GM12892 (cell line): ENCODE measurements at regions not wholly inside any gene's neighbourhood (a gene's known extent, or its start where the extent isn't known, plus 50 kb on each side); places are given as distances from the start of the nearest gene placed in this dataset.

ENCODE experiments used
- POLR2A ChIP-seq: IDR thresholded peaks from 2 replicates; pipeline ENCODE4 v1.6.1; 2011; ENCODE audit warnings: low read depth, low read length, control low read depth
- POLR2AphosphoS5 ChIP-seq: IDR thresholded peaks from 2 replicates; pipeline ENCODE4 v1.6.1; 2011; ENCODE audit warnings: low read depth, low read length, control low read depth

DNA sequence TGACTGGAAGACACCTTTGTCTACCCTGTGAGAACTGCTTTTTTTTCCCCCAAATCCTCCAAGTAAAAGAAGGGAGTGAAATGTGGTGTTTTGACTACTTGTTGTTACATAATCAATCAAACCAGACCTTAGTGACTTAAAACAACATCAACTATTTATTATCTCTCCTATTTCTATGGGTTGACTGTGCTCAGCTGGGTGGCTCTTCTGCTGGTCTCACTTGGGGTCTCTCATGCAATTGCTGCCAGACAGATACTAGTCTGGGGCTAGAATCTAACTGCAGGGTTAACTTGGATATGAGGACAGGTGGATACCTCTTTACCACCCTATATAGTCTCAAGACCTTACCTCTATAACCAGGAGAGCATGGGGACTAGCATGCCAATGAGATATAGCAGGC, 141.3 kb downstream of the SALL1 start:
- TF ChIP-seq POLR2A (no peak), POLR2AphosphoS5 (no peak)
